CD8-positive, alpha-beta memory T cell (primary cell): ENCODE measurements at regions not wholly inside any gene's neighbourhood (a gene's known extent, or its start where the extent isn't known, plus 50 kb on each side); places are given as distances from the start of the nearest gene placed in this dataset.

ENCODE experiments used
- CTCF ChIA-PET: fragments of 350-600 bp; sonication (Branson Sonifier 250); formaldehyde crosslinking; loops from one replicate; lab custom pipeline; 2021; ENCODE audit warnings: antibody characterized with exemption; lab: Charles Lee
- POLR2A ChIA-PET: fragments of 350-600 bp; sonication (Branson Sonifier 250); formaldehyde crosslinking; loops from one replicate; lab custom pipeline; 2021; ENCODE audit warnings: antibody characterized with exemption; lab: Charles Lee
- DNase-seq, 5 donors: peaks; one replicate each; pipeline versions ENCODE4 v3.0.0 to v3.0.0-alpha.2; 2020 to 2022; ENCODE audit warnings: mixed read lengths in 1 of 5
- H3K27ac ChIP-seq: one replicate; pipeline ENCODE4 v1.7.0; 2013; ENCODE audit warnings: low read depth, mild to moderate bottlenecking, low read length, moderate library complexity
- H3K27me3 ChIP-seq: 2 replicates; pipeline ENCODE4 v1.7.0; 2013; ENCODE audit warnings: low read length, mild to moderate bottlenecking; ENCODE audit not compliant: insufficient read depth, poor library complexity, severe bottlenecking
- H3K36me3 ChIP-seq: 2 replicates; pipeline ENCODE4 v1.7.0; 2013; ENCODE audit warnings: mild to moderate bottlenecking, low read length, moderate library complexity; ENCODE audit not compliant: insufficient read depth
- H3K4me1 ChIP-seq: 2 replicates; pipeline ENCODE4 v1.7.0; 2013; ENCODE audit warnings: mild to moderate bottlenecking, low read length, moderate library complexity; ENCODE audit not compliant: insufficient read depth
- H3K4me3 ChIP-seq: 2 replicates; pipeline ENCODE4 v1.7.0; 2013; ENCODE audit warnings: mild to moderate bottlenecking, low read length
- H3K9me3 ChIP-seq: 2 replicates; pipeline ENCODE4 v1.7.0; 2013; ENCODE audit warnings: mild to moderate bottlenecking, low read length
- H3K27ac Mint-ChIP-seq, 8 donors: one replicate each; pipeline ENCODE4 v1.8.0; 2020 to 2021; ENCODE audit warnings: mixed read lengths in 8 of 8, mild to moderate bottlenecking in 6 of 8, inconsistent platforms in 3 of 8, moderate library complexity in 3 of 8
- H3K27me3 Mint-ChIP-seq, 2 donors: one replicate each; pipeline ENCODE4 v1.8.0; 2020 to 2021; ENCODE audit warnings: mixed read lengths in 2 of 2, mild to moderate bottlenecking in 1 of 2, moderate library complexity in 1 of 2
- H3K36me3 Mint-ChIP-seq, 3 donors: one replicate each; pipeline ENCODE4 v1.8.0; 2020 to 2021; ENCODE audit warnings: mixed read lengths in 3 of 3, inconsistent platforms in 1 of 3, mild to moderate bottlenecking in 1 of 3
- H3K4me1 Mint-ChIP-seq, 3 donors: one replicate each; pipeline ENCODE4 v1.8.0; 2020 to 2021; ENCODE audit warnings: mixed read lengths in 3 of 3, inconsistent platforms in 1 of 3, mild to moderate bottlenecking in 1 of 3
- H3K4me3 Mint-ChIP-seq, 7 donors: one replicate each; pipeline ENCODE4 v1.8.0; 2020 to 2021; ENCODE audit warnings: mixed read lengths in 7 of 7, mild to moderate bottlenecking in 6 of 7, moderate library complexity in 4 of 7, inconsistent platforms in 2 of 7
- H3K9me3 Mint-ChIP-seq, 5 donors: one replicate each; pipeline ENCODE4 v1.8.0; 2020 to 2022; ENCODE audit warnings: mixed read lengths in 5 of 5, mild to moderate bottlenecking in 3 of 5, moderate library complexity in 2 of 5, inconsistent platforms in 1 of 5

GRCh38 chr2:15689654-15690053 is 98.0 kb downstream of the DDX1 start:
- CTCF ChIA-PET = no interaction called here
- Mint-ChIP-seq H3K27me3 (peaks cover 6 to 11% of the 10 kb centered on the region in 2 donors), H3K4me3 (no peak overlapping the region), H3K4me1 (no peaks in the 10 kb centered on the region), H3K27ac (no peak overlapping the region), H3K9me3 (peaks cover 0 to 2% (median 0%) of the 10 kb centered on the region in 5 donors), H3K36me3 (no peaks in the 10 kb centered on the region)
- Histone ChIP-seq H3K4me1 (no peaks in the 10 kb centered on the region), H3K27ac (no peak overlapping the region), H3K36me3 (no peaks in the 10 kb centered on the region), H3K9me3 (no peaks in the 10 kb centered on the region), H3K4me3 (no peak overlapping the region), H3K27me3 (no peaks in the 10 kb centered on the region)
- DNase-seq = no peak
- POLR2A ChIA-PET = no interaction called here

GRCh38 chr2:15691586-15692310 is 100.1 kb downstream of the DDX1 start:
- Mint-ChIP-seq H3K27me3 (peaks cover 6 to 11% of the 10 kb centered on the region in 2 donors), H3K4me3 (no peak overlapping the region), H3K4me1 (no peaks in the 10 kb centered on the region), H3K9me3 (peaks cover 0 to 2% (median 0%) of the 10 kb centered on the region in 5 donors), H3K27ac (no peak overlapping the region), H3K36me3 (no peaks in the 10 kb centered on the region)
- no peaks in the 10 kb centered on the region for H3K27me3 ChIP-seq
- H3K27ac ChIP-seq = no peak overlapping the region
- ChIA-PET POLR2A (no interaction called here), CTCF (interaction anchor here (1.0 kb wide), 1 partner anchor 12 kb away, joined by 3 read pairs; no protein-coding TSS in a partner anchor)
- no peak overlapping the region for H3K4me3 ChIP-seq
- no peaks in the 10 kb centered on the region for H3K4me1 ChIP-seq
- H3K36me3 ChIP-seq = no peaks in the 10 kb centered on the region
- H3K9me3 ChIP-seq = no peaks in the 10 kb centered on the region
- no peak for DNase-seq

- POLR2A ChIA-PET = no interaction called here
- no peaks in the 10 kb centered on the region for H3K36me3 Mint-ChIP-seq
- no peak for DNase-seq
- Histone ChIP-seq H3K4me3 (no peak overlapping the region), H3K27ac (no peak overlapping the region), H3K27me3 (no peaks in the 10 kb centered on the region), H3K9me3 (no peaks in the 10 kb centered on the region), H3K4me1 (no peaks in the 10 kb centered on the region), H3K36me3 (no peaks in the 10 kb centered on the region)
- no peak overlapping the region for H3K4me3 Mint-ChIP-seq
- no peak overlapping the region for H3K27ac Mint-ChIP-seq
- H3K9me3 Mint-ChIP-seq = peaks cover 0 to 2% (median 0%) of the 10 kb centered on the region in 5 donors
- peaks cover 6 to 11% of the 10 kb centered on the region in 2 donors for H3K27me3 Mint-ChIP-seq
- CTCF ChIA-PET = interaction anchor here (1.0 kb wide), 1 partner anchor 11 kb away, joined by 3 read pairs; no protein-coding TSS in a partner anchor
- no peaks in the 10 kb centered on the region for H3K4me1 Mint-ChIP-seq
Observed at GRCh38 chr2:15692551-15693377, 101.1 kb downstream of the DDX1 start.

GRCh38 chr2:15693382-15693781 is 101.7 kb downstream of the DDX1 start:
- CTCF ChIA-PET = no interaction called here
- H3K4me1 Mint-ChIP-seq = no peaks in the 10 kb centered on the region

GRCh38 chr2:15693926-15694588 is 102.4 kb downstream of the DDX1 start:
- no peak overlapping the region for H3K4me3 Mint-ChIP-seq
- Histone ChIP-seq H3K4me1 (no peaks in the 10 kb centered on the region), H3K27ac (no peak overlapping the region), H3K4me3 (no peak overlapping the region), H3K9me3 (no peaks in the 10 kb centered on the region), H3K36me3 (no peaks in the 10 kb centered on the region), H3K27me3 (no peaks in the 10 kb centered on the region)
- ChIA-PET CTCF (no interaction called here), POLR2A (no interaction called here)
- H3K9me3 Mint-ChIP-seq = peaks cover 0 to 2% (median 0%) of the 10 kb centered on the region in 5 donors
- H3K36me3 Mint-ChIP-seq = no peaks in the 10 kb centered on the region
- no peak overlapping the region for H3K27ac Mint-ChIP-seq
- H3K4me1 Mint-ChIP-seq = no peaks in the 10 kb centered on the region
- no peak for DNase-seq
- H3K27me3 Mint-ChIP-seq = peaks cover 3 to 6% of the 10 kb centered on the region in 2 donors

More at GRCh38 chr2:15693382-15693781, 101.7 kb downstream of the DDX1 start:
- H3K27ac ChIP-seq = no peak overlapping the region
- no peaks in the 10 kb centered on the region for H3K9me3 ChIP-seq
- H3K9me3 Mint-ChIP-seq = peaks cover 0 to 2% (median 0%) of the 10 kb centered on the region in 5 donors
- H3K36me3 ChIP-seq = no peaks in the 10 kb centered on the region
- H3K27me3 ChIP-seq = no peaks in the 10 kb centered on the region
- no peak overlapping the region for H3K27ac Mint-ChIP-seq
- H3K27me3 Mint-ChIP-seq = peaks cover 3 to 11% of the 10 kb centered on the region in 2 donors
- no peak overlapping the region for H3K4me3 Mint-ChIP-seq
- no peak overlapping the region for H3K4me3 ChIP-seq
- DNase-seq = no peak
- POLR2A ChIA-PET = no interaction called here
- no peaks in the 10 kb centered on the region for H3K4me1 ChIP-seq
- no peaks in the 10 kb centered on the region for H3K36me3 Mint-ChIP-seq

GRCh38 chr2:15694589-15694986 is 102.9 kb downstream of the DDX1 start:
- Mint-ChIP-seq H3K4me3 (no peak overlapping the region), H3K27ac (no peak overlapping the region), H3K36me3 (no peaks in the 10 kb centered on the region), H3K9me3 (peaks cover 0 to under 1% (median 0%) of the 10 kb centered on the region in 5 donors), H3K4me1 (no peaks in the 10 kb centered on the region), H3K27me3 (peaks cover 3% of the 10 kb centered on the region in 2 donors)
- H3K9me3 ChIP-seq = no peaks in the 10 kb centered on the region
- H3K4me1 ChIP-seq = no peaks in the 10 kb centered on the region
- ChIA-PET CTCF (no interaction called here), POLR2A (no interaction called here)
- H3K27ac ChIP-seq = no peak overlapping the region
- no peaks in the 10 kb centered on the region for H3K27me3 ChIP-seq
- DNase-seq = no peak
- no peak overlapping the region for H3K4me3 ChIP-seq
- no peaks in the 10 kb centered on the region for H3K36me3 ChIP-seq

- Mint-ChIP-seq H3K27me3 (peaks cover 0 to 3% of the 10 kb centered on the region in 2 donors), H3K4me1 (no peaks in the 10 kb centered on the region), H3K27ac (no peak overlapping the region), H3K36me3 (no peaks in the 10 kb centered on the region), H3K4me3 (no peak overlapping the region), H3K9me3 (peaks cover 0 to 1% (median 0%) of the 10 kb centered on the region in 5 donors)
- ChIA-PET POLR2A (no interaction called here), CTCF (no interaction called here)
- Histone ChIP-seq H3K4me3 (no peak overlapping the region), H3K27ac (no peak overlapping the region), H3K9me3 (no peaks in the 10 kb centered on the region), H3K4me1 (no peaks in the 10 kb centered on the region), H3K27me3 (no peaks in the 10 kb centered on the region), H3K36me3 (no peaks in the 10 kb centered on the region)
- no peak for DNase-seq
Observed at GRCh38 chr2:15695582-15696330, 104.1 kb downstream of the DDX1 start.
